ENCODE measurements at regions not wholly inside any gene's neighbourhood (a gene's known extent, or its start where the extent isn't known, plus 50 kb on each side); places are given as distances from the start of the nearest gene placed in this dataset.

GRCh38 chr13:103844471-103844870, 778.3 kb upstream of the SLC10A2 start:
- Histone ChIP-seq H4K20me1 (replicated peaks; ENCODE audit: insufficient read depth) (no peaks in the 10 kb centered on the region), H3K36me3 (ENCODE audit: insufficient read depth) (no peaks in the 10 kb centered on the region), H3F3A (replicated peaks; ENCODE audit: low read depth) (no peaks in the 10 kb centered on the region), H3K27me3 (ENCODE audit: insufficient read depth) (no peaks in the 10 kb centered on the region), H3K4me2 (no peak overlapping the region), H2AFZ (no peak overlapping the region), H3K9me2 (ENCODE audit: insufficient read depth) (no peaks in the 10 kb centered on the region), H3K4me3 (no peak overlapping the region), H3K27ac (ENCODE audit: low read depth) (no peak overlapping the region), H3K79me2 (replicated peaks; ENCODE audit: insufficient read depth) (no peaks in the 10 kb centered on the region), H3K4me1 (ENCODE audit: insufficient read depth) (no peaks in the 10 kb centered on the region)
- DNase-seq (ENCODE audit: low spot score) = no peak
- H3K4me3 Mint-ChIP-seq = no peak overlapping the region
- H3K36me3 Mint-ChIP-seq (ENCODE audit: low read depth) = no peaks in the 10 kb centered on the region
- no peak overlapping the region for H3K27ac Mint-ChIP-seq
- no peaks in the 10 kb centered on the region for H3K9me3 Mint-ChIP-seq
- TF ChIP-seq EZH2 (IDR thresholded peaks at IDR 0.05; ENCODE audit: low read depth, unreplicated experiment) (no peak), CTCF (conservative IDR thresholded peaks at IDR 0.05; ENCODE audit: low read depth in 2 of 2) (no peak), ZNF462 (CRISPR knock-in tag; IDR thresholded peaks at IDR 0.05) (no peak), EZH2phosphoT487 (IDR thresholded peaks at IDR 0.05; ENCODE audit: unreplicated experiment) (no peak), STAT1 (IDR thresholded peaks at IDR 0.05; ENCODE audit: unreplicated experiment) (no peak), CREB1 (CRISPR knock-in tag; IDR thresholded peaks at IDR 0.05; ENCODE audit: low read depth) (no peak)
- TF ChIP-seq, protein P1, sequence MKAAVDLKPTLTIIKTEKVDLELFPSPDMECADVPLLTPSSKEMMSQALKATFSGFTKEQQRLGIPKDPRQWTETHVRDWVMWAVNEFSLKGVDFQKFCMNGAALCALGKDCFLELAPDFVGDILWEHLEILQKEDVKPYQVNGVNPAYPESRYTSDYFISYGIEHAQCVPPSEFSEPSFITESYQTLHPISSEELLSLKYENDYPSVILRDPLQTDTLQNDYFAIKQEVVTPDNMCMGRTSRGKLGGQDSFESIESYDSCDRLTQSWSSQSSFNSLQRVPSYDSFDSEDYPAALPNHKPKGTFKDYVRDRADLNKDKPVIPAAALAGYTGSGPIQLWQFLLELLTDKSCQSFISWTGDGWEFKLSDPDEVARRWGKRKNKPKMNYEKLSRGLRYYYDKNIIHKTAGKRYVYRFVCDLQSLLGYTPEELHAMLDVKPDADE (IDR thresholded peaks at IDR 0.05) = no peak
- H3K4me1 Mint-ChIP-seq = peaks cover 5% of the 10 kb centered on the region; the same call in 2 of the 3 replicates
- ATAC-seq = no peak
- no peaks in the 10 kb centered on the region for H3K27me3 Mint-ChIP-seq (ENCODE audit: insufficient read depth, low read depth, poor library complexity)

Data from GM23338 (cell line).